22Rv1 (cell line): ENCODE measurements at regions not wholly inside any gene's neighbourhood (a gene's known extent, or its start where the extent isn't known, plus 50 kb on each side); places are given as distances from the start of the nearest gene placed in this dataset.

ENCODE experiments used
- H3K27ac ChIP-seq: fragments of 450-650 bp; 2 replicates; pipeline ENCODE4 v1.5.1; 2017
- CTCF ChIP-seq: fragments of 450-650 bp; IDR thresholded peaks from 2 replicates; pipeline ENCODE4 v1.5.1; 2017; ENCODE audit warnings: mild to moderate bottlenecking
- ZFX ChIP-seq: fragments of 450-650 bp; IDR thresholded peaks from 2 replicates; pipeline ENCODE4 v1.6.1; 2017; ENCODE audit warnings: antibody characterized with exemption, borderline replicate concordance

GRCh38 chr2:153626676-153627075, 148.1 kb upstream of the RPRM start:
- TF ChIP-seq CTCF: no peak
- TF ChIP-seq ZFX: no peak
- no peak overlapping the region for H3K27ac ChIP-seq

DNA sequence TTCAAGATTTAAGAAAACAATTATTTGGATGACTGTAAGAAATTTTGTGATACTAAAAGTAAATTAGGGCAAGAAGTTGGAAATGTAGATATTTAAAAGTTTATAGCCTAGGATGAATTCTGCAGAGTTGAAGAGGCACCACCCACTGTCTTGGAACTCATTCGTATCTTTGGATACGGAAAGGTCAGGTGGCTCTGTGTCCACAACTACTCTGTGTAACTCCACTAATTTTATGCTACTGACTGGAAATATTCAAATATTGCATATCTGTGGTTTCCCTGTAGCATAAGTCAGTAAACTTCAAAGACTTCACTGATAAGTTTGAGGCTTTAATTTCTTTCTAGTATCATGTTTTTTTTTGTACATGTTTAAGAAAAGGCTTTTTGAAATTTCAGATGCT, 156.9 kb upstream of the RPRM start:
- no peak overlapping the region for H3K27ac ChIP-seq
- TF ChIP-seq ZFX (no peak), CTCF (no peak)

DNA sequence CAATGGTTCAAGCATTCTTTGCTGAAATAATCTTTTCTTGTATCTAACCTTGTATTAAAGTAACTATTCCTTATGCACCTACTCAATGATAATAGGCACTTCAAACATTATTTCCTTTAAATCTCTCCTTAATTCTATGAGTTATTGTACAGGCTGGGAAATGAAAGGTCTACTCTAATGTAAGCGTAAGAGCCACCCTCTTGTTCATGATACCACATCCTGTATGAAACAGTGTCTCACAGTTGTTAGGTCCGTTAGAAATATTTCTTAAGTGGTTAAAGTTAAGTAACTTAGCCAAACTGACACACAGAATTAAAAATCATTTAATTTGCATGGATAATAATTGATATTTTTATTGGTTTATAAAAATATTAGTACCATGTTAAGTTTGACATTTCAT, 162.5 kb upstream of the RPRM start:
- TF ChIP-seq ZFX (no peak), CTCF (no peak)
- H3K27ac ChIP-seq: no peak overlapping the region

DNA sequence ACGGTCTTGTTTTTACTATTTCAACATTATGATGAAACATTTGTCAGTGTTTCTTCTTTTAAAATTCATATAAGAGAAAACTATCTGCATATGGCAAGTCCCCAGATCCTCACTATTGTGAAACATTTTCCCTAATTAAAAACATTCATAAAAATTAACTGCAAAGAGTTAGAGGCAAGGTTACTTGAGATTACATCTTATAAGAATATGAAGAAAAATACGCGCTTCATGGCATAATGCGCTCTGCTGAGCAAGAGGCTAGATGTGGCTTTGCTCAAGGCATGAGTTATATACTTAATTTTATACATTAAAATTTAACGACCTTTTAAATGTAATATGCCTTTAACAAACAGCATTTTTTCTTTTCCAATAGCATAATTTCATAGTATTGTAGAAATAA, 166.4 kb upstream of the RPRM start:
- no peak for TF ChIP-seq CTCF
- TF ChIP-seq ZFX: no peak
- no peak overlapping the region for H3K27ac ChIP-seq

- H3K27ac ChIP-seq: no peak overlapping the region
- TF ChIP-seq ZFX: no peak
- TF ChIP-seq CTCF: no peak
Observed at GRCh38 chr2:153645599-153645998, 167.0 kb upstream of the RPRM start.

DNA sequence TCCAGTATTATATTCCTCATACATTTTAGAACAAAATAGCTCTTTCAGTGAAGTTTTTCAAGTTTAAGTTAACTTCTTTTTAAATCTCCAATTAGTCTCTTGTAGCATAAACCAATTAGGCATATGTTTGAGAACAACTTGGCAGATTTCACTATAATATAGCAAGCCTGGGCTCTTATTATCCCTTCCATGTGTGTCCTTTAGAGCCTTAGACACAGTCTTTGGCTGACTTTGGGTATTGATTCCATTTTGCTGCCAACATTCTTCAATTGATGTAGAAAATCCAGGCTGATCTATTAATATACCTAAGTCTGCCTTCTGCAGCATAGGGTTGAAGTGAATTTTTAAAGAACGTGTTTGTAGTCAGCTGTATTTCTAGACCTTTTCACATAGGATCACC, 179.1 kb upstream of the RPRM start:
- H3K27ac ChIP-seq: no peak overlapping the region
- TF ChIP-seq ZFX (no peak), CTCF (no peak)

DNA sequence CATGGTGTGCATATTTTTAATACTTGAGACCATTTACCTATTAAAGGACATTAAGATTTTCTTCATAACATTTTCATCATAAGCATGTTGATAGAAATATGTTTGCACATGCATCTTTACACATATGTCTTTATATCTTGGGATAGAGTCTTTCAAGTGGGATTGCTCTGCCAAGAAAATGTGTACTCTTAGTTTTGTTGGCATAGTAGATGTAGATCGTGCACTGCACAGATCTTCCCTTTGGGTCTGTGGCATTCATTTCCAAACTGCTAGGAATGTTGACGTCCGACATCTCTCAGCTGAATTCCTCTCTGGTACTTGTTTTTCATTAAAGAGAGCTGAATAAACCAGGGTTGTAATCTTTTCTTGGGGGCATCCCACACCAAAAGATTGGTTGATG, 183.2 kb upstream of the RPRM start:
- TF ChIP-seq ZFX: no peak
- no peak for TF ChIP-seq CTCF
- no peak overlapping the region for H3K27ac ChIP-seq
